Left hindlimb (tissue), 1 donor: ENCODE measurements at regions not wholly inside any gene's neighbourhood (a gene's known extent, or its start where the extent isn't known, plus 50 kb on each side); places are given as distances from the start of the nearest gene placed in this dataset.

Experiments used
- DNase-seq: peaks from one replicate; pipeline ENCODE4 v3.0.0-alpha.2; 2018

GRCh38 chr2:139123795-139124194 lies 343.6 kb upstream of the NXPH2 start:
- no peak for DNase-seq

- no peak for DNase-seq
Measured at GRCh38 chr2:139122711-139123158, 342.5 kb upstream of the NXPH2 start.

GRCh38 chr2:139099721-139100120 lies 319.5 kb upstream of the NXPH2 start:
- DNase-seq: no peak

GRCh38 chr2:139098961-139099360 lies 318.8 kb upstream of the NXPH2 start:
- DNase-seq: no peak

GRCh38 chr2:139083121-139083520 lies 302.9 kb upstream of the NXPH2 start:
- DNase-seq: no peak

GRCh38 chr2:139080244-139080643 lies 300.1 kb upstream of the NXPH2 start:
- DNase-seq: no peak

- no peak for DNase-seq
Measured at GRCh38 chr2:139079311-139079710, 299.1 kb upstream of the NXPH2 start.

GRCh38 chr2:139078376-139078775 lies 298.2 kb upstream of the NXPH2 start:
- no peak for DNase-seq

- no peak for DNase-seq
Measured at GRCh38 chr2:139077099-139077737, 297.0 kb upstream of the NXPH2 start.

GRCh38 chr2:139067874-139068273 lies 287.7 kb upstream of the NXPH2 start:
- DNase-seq: no peak

- DNase-seq: no peak
Measured at GRCh38 chr2:139067072-139067471, 286.9 kb upstream of the NXPH2 start.

GRCh38 chr2:139064159-139064558 lies 284.0 kb upstream of the NXPH2 start:
- DNase-seq: no peak

GRCh38 chr2:139059617-139060016 lies 279.4 kb upstream of the NXPH2 start:
- DNase-seq: no peak

- DNase-seq: no peak
Measured at GRCh38 chr2:139055202-139055601, 275.0 kb upstream of the NXPH2 start.

- DNase-seq: no peak
Measured at GRCh38 chr2:139048017-139048416, 267.8 kb upstream of the NXPH2 start.

GRCh38 chr2:139045524-139045923 lies 265.3 kb upstream of the NXPH2 start:
- no peak for DNase-seq

- DNase-seq: no peak
Measured at GRCh38 chr2:139034064-139034463, 253.9 kb upstream of the NXPH2 start.

GRCh38 chr2:139033300-139033699 lies 253.1 kb upstream of the NXPH2 start:
- DNase-seq: no peak

- no peak for DNase-seq
Measured at GRCh38 chr2:139031722-139032121, 251.5 kb upstream of the NXPH2 start.

GRCh38 chr2:139020287-139020686 lies 240.1 kb upstream of the NXPH2 start:
- DNase-seq: no peak

- DNase-seq: no peak
Measured at GRCh38 chr2:139018252-139018651, 238.1 kb upstream of the NXPH2 start.

- DNase-seq: no peak
Measured at GRCh38 chr2:139007130-139007529, 226.9 kb upstream of the NXPH2 start.

GRCh38 chr2:139000131-139000785 lies 220.1 kb upstream of the NXPH2 start:
- DNase-seq: no peak

GRCh38 chr2:138997856-138998517 lies 217.8 kb upstream of the NXPH2 start:
- no peak for DNase-seq
